Ectodermal cell (in vitro differentiated cells): ENCODE measurements at regions not wholly inside any gene's neighbourhood (a gene's known extent, or its start where the extent isn't known, plus 50 kb on each side); places are given as distances from the start of the nearest gene placed in this dataset.

Source experiments
- H3K27ac ChIP-seq: 2 replicates; pipeline ENCODE4 v1.7.0; 2013; ENCODE audit warnings: mild to moderate bottlenecking, low read depth, low read length; ENCODE audit not compliant: insufficient read depth, poor library complexity, severe bottlenecking
- H3K27me3 ChIP-seq: 2 replicates; pipeline ENCODE4 v1.7.0; 2013; ENCODE audit warnings: mild to moderate bottlenecking, low read length; ENCODE audit not compliant: insufficient read depth, control insufficient read depth, poor library complexity, severe bottlenecking
- H3K36me3 ChIP-seq: one replicate; pipeline ENCODE4 v1.7.0; 2013; ENCODE audit warnings: low read length; ENCODE audit not compliant: control insufficient read depth, insufficient read depth
- H3K4me1 ChIP-seq: one replicate; pipeline ENCODE4 v1.7.0; 2013; ENCODE audit warnings: low read length; ENCODE audit not compliant: control insufficient read depth, insufficient read depth
- H3K4me3 ChIP-seq: 2 replicates; pipeline ENCODE4 v1.7.0; 2013; ENCODE audit warnings: low read depth, low read length, control low read depth; ENCODE audit not compliant: insufficient read depth
- H3K9me3 ChIP-seq: 2 replicates; pipeline ENCODE4 v1.7.0; 2013; ENCODE audit warnings: mild to moderate bottlenecking, low read length, moderate library complexity; ENCODE audit not compliant: control insufficient read depth
- WGBS, 2 experiments: methylation state at CpG; one replicate each; pipeline ENCODE4 v1.1.7; 2013; ENCODE audit warnings: missing lambda C conversion rate in 2 of 2; 5-methylcytosine and 5-hydroxymethylcytosine counted together

DNA sequence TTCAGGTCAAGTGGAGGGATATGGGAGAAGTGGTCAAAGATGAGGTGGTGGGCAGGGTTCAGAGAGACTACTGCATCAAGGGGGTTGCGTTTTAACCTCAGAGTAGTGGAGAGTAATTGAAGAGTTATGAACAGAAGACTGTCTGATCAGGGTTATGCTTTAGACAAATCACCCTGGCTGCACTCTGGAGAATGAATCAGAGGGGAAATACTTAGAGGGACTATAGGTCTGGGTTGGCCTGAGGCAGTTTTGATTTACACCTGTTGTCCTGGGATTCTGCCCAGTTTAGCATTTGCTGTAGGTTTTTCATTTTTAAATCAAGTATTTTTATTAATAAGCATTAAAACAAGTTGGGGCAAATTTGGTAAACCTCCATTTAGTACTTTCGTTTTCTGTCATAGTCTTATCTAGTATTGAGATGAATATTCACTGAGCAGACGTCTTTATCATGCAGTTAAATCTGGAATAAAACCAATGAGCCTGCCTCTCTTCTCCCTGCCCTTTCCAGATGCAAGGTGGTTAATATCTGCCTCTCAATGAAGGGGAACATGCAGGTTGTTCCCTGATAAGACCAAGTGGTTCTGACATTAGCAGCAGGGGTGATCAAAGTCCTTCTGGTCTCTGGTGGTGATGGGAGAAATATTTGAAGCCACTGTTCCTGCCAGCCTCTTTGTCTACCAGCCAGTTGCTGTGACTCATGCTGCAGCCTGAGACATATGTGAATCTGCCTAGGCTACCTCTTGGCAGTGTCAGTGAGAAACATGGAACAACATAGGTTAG lies 116.0 kb upstream of the RPS6KA3 start:
- WGBS, 2 experiments: 94 to 95% methylated on average over 2 to 3 of the region's 3 CpGs
- no peaks in the 10 kb centered on the region for H3K36me3 ChIP-seq
- no peaks in the 10 kb centered on the region for H3K9me3 ChIP-seq
- no peaks in the 10 kb centered on the region for H3K27me3 ChIP-seq
- no peak overlapping the region for H3K27ac ChIP-seq
- no peak overlapping the region for H3K4me3 ChIP-seq
- H3K4me1 ChIP-seq: no peaks in the 10 kb centered on the region

DNA sequence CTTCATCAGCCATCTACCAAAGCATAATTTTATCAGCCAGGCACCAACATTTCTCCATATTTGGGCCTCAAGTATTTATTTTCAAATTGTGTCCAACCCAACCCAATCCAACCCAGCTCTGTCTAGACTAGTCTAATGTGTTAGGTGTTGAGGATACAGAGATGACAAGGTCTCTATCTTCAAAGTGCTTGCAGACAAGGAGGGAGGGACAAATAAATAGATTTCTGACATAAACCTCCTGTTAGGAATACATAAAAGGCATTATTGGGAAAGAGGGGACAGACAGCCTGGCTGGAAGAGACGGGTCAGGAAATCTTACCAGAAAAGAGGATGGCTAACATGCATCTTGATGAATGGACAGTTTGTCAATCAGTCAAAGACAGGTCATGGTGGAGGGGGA lies 115.4 kb upstream of the RPS6KA3 start:
- Histone ChIP-seq H3K27ac (no peak overlapping the region), H3K9me3 (no peaks in the 10 kb centered on the region), H3K36me3 (no peaks in the 10 kb centered on the region), H3K27me3 (no peaks in the 10 kb centered on the region), H3K4me3 (no peak overlapping the region), H3K4me1 (no peaks in the 10 kb centered on the region)
- 94 to 100% methylated on average over 1 of the region's 1 CpG for WGBS, 2 experiments

DNA sequence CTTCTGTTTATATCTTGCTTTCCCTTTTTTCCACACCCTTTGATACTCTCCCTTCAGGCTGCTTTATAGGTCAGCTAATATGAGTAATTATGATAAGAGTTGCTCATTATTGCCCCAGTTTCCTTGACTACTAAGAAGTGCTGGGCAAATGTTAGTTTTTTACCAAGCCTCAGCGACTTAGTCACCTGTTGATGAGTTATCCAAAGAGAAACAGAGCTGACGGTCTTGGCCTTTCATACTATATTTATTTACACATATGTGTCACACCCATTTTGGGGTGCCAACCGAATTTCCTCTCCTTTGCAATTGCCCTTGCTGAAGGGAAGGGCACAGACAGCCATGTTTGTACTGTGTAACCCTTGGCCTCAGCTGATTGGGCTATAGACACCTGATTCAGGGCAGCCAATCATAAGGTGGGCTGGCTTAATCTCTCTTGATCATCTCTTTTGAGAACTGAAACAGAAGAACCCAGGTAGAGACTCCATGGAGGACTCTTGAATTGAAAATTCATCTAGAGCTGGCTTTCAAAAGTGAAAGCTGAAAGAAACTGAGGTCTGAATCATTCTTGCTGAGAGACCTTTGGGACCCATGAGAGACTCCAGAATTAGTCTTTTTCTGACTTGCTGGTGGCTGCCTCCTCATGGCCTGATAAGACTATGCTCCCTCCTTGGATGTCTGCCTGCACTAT lies 111.7 kb upstream of the RPS6KA3 start:
- 74 to 88% methylated on average over 3 of the region's 3 CpGs for WGBS, 2 experiments

DNA sequence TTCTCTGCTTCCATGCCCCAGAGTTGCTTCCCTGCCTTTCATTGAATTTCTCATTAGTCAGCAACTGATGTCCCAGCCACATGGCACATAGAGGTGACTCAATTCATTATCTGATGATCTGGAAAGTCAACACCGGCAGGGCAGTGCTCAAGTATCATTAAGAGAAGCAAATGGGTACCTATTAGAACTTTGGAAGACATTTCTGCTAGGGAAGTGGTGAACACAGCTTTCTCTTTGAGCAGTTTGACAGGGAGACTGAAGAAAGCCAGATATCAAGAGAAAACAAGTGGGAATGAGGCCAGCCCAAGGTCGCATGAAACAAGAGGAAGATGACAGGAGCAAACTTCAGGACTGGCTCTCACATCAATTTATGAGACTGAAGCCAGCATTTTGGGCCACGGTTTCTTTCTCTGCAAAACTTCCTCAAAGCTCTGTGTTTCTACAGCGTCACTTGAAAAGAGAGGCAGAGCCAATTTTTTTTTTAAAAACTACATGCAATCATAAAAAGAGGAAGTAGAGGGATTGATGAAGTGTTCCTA lies 108.3 kb upstream of the RPS6KA3 start:
- Histone ChIP-seq H3K36me3 (no peaks in the 10 kb centered on the region), H3K27me3 (no peaks in the 10 kb centered on the region), H3K9me3 (no peaks in the 10 kb centered on the region), H3K4me1 (no peaks in the 10 kb centered on the region), H3K27ac (no peak overlapping the region), H3K4me3 (no peak overlapping the region)
- 88 to 93% methylated on average over 3 to 4 of the region's 4 CpGs for WGBS, 2 experiments

More for the DNA sequence above, 111.7 kb upstream of the RPS6KA3 start:
- H3K4me1 ChIP-seq: no peaks in the 10 kb centered on the region
- H3K4me3 ChIP-seq: no peak overlapping the region
- no peaks in the 10 kb centered on the region for H3K36me3 ChIP-seq
- H3K9me3 ChIP-seq: no peaks in the 10 kb centered on the region
- no peaks in the 10 kb centered on the region for H3K27me3 ChIP-seq
- H3K27ac ChIP-seq: no peak overlapping the region

DNA sequence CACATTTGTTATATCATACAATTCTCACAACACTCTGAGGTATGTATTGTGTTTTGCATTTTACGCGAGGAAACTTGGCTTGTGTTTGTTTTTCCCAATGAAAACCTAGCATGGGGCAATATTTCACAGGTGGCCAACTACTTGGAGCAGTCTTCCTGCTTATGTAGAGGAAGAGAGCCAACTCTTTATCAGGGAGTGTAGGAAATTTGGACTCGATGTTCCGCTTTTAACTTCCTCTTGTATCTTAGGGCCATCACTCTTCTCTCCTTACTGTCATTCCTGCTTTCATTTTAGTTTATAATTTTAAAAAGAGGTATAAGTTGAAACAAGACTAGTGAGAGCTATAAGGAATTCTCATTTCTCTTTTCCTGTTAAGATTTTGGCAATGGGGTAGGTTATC lies 107.7 kb upstream of the RPS6KA3 start:
- 73 to 93% methylated on average over 2 of the region's 4 CpGs for WGBS, 2 experiments
- Histone ChIP-seq H3K4me1 (no peaks in the 10 kb centered on the region), H3K36me3 (no peaks in the 10 kb centered on the region), H3K4me3 (no peak overlapping the region), H3K27me3 (no peaks in the 10 kb centered on the region), H3K27ac (no peak overlapping the region), H3K9me3 (no peaks in the 10 kb centered on the region)

- H3K4me1 ChIP-seq: no peaks in the 10 kb centered on the region
- H3K4me3 ChIP-seq: no peak overlapping the region
- WGBS, 2 experiments: 93 to 94% methylated on average over 5 of the region's 6 CpGs
- no peak overlapping the region for H3K27ac ChIP-seq
- H3K27me3 ChIP-seq: no peaks in the 10 kb centered on the region
- H3K36me3 ChIP-seq: no peaks in the 10 kb centered on the region
- no peaks in the 10 kb centered on the region for H3K9me3 ChIP-seq
These were observed 106.4 kb upstream of the RPS6KA3 start for GRCh38 chrX:20373063-20373462.

DNA sequence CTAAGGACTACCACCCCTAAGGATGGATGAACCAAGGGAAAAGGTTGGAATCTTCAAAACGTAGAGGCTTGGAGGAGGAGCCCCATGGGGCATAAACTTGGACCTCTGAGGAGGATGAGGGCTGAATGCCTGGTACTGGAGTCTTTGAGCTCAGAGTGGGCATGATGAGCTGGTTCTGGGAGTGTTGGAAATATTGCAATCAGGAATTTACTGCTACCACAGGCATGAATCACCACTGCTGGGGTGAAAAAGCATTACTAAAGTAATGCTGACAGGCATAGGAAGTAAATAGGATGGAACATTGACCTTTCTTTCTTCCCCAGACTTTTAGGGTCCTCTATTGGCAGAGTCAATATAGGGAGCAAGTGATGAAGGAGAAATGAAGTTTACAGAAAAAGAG lies 105.8 kb upstream of the RPS6KA3 start:
- H3K4me3 ChIP-seq: no peak overlapping the region

DNA sequence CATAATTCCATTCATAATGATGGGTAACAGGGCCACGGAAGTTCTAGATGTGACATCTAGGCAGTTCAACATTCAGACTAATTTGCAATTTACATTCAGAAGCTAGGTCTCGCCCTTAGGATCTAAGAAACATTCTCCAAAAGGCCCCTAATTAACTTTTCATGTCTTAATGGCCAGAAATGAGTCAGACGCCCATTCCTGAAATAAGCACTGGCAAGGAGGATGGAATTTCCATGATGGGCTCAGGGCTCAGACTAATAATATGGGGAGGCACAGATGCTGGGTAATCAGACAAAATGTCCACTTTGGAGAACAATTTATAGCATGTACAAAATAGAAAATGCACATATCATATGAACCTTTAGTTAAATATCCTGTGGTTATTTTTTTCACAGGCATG lies 102.8 kb upstream of the RPS6KA3 start:
- Histone ChIP-seq H3K9me3 (no peaks in the 10 kb centered on the region), H3K36me3 (no peaks in the 10 kb centered on the region), H3K4me1 (no peaks in the 10 kb centered on the region), H3K27me3 (no peaks in the 10 kb centered on the region), H3K4me3 (no peak overlapping the region), H3K27ac (no peak overlapping the region)
- 87 to 92% methylated on average over 3 of the region's 3 CpGs for WGBS, 2 experiments

More for the DNA sequence above, 105.8 kb upstream of the RPS6KA3 start:
- no peaks in the 10 kb centered on the region for H3K9me3 ChIP-seq
- H3K27me3 ChIP-seq: no peaks in the 10 kb centered on the region
- no peaks in the 10 kb centered on the region for H3K4me1 ChIP-seq
- WGBS, 2 experiments: 71 to 100% methylated on average over 1 of the region's 1 CpG
- no peak overlapping the region for H3K27ac ChIP-seq
- H3K36me3 ChIP-seq: no peaks in the 10 kb centered on the region

- H3K27me3 ChIP-seq: no peaks in the 10 kb centered on the region
- WGBS, 2 experiments: 93 to 100% methylated on average over 1 to 2 of the region's 4 CpGs
- no peak overlapping the region for H3K27ac ChIP-seq
- H3K4me1 ChIP-seq: peaks cover 4% of the 10 kb centered on the region
- H3K36me3 ChIP-seq: no peaks in the 10 kb centered on the region
- no peak overlapping the region for H3K4me3 ChIP-seq
- H3K9me3 ChIP-seq: no peaks in the 10 kb centered on the region
These were observed 97.5 kb upstream of the RPS6KA3 start for GRCh38 chrX:20364238-20364637.

DNA sequence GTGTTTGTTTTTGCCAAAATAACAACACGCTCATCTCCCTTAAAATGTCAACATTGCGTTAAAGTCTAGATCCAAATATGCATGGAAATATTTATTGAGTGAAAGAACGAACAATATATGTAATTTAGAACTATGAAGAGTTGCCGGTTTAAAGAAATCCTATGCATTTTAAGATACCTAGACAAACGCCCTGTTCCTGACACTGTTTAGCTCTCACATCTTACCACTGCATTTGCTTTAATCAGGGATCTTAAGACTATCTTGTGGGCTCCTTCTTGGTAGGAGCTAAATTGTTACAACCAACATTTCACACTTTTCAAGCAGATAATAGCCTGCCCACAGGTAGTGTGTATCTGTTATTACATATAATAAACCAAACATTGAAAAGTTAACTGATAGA lies 96.6 kb upstream of the RPS6KA3 start:
- Histone ChIP-seq H3K9me3 (no peaks in the 10 kb centered on the region), H3K4me3 (no peak overlapping the region), H3K4me1 (peaks cover 4% of the 10 kb centered on the region), H3K27me3 (no peaks in the 10 kb centered on the region), H3K27ac (no peak overlapping the region), H3K36me3 (no peaks in the 10 kb centered on the region)
- 98 to 100% methylated on average over 2 to 4 of the region's 5 CpGs for WGBS, 2 experiments
